NOMO-1 (cell line): ENCODE measurements at regions not wholly inside any gene's neighbourhood (a gene's known extent, or its start where the extent isn't known, plus 50 kb on each side); places are given as distances from the start of the nearest gene placed in this dataset.

Source experiments
- DNase-seq, 2 experiments: peaks; one replicate each; lab custom pipeline; 2025; ENCODE audit not compliant: unreplicated experiment in 2 of 2; lab: John Stamatoyannopoulos, UW

GRCh38 chr4:65139998-65140397 is 530.3 kb downstream of the EPHA5 start:
- DNase-seq, result no peak

DNA sequence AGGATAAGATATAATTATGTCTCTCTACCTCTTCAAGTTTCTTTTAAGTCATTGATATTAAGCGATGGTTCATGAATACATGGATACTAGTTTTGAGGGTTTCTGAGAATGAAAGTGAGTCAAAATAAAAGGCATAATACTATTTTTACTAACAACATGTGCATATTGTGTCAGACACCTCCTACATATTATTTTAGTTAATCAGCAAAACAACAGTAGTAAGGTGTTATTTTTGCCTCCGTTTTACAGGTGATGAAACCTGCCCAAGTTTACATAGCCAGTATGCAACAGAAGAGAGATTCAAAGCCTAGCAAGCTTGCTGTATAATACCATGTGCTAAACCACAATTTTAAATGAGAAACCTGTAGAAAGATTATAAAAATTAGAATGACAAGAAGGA is 544.1 kb downstream of the EPHA5 start:
- DNase-seq, result no peak

- DNase-seq, result no peak
Measured at GRCh38 chr4:65120287-65120686, 550.0 kb downstream of the EPHA5 start.

DNA sequence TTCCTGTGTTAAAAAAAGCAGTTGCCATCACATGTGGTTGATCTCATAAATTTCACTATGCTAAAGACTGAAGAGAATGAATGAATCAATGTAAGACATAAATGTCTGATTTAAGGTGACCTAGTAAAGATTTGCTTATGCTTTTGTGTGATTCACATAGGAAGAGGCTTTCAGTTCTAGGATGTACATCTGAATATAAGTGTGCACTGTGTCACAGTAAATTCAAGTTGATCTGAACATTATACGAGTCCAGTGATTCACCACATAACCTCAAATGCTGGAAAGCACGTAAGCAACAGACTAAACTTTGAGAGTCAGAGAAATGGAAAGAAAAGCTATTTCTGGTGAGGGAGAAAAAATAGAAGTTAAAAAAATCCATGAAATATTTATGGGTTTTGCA is 567.9 kb downstream of the EPHA5 start:
- no peak for DNase-seq

DNA sequence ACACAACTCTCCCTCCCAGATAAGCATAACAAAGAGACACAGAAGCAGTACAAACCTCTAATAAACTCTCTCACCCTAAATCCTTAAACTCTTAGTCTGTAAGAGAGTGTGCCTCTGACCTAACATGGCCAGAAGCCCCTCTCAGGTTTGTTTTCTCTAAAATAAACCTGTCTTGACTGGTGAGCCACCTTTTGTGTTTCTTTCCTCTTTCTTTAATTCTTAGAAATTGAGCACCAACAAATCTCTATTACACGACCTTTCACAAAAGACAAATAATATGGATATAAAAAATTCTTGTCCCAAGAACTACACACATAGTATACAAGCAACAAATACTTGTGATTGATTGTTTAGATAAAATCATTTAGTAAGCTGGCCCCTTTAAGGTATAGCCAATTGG is 573.7 kb downstream of the EPHA5 start:
- DNase-seq, result no peak

DNA sequence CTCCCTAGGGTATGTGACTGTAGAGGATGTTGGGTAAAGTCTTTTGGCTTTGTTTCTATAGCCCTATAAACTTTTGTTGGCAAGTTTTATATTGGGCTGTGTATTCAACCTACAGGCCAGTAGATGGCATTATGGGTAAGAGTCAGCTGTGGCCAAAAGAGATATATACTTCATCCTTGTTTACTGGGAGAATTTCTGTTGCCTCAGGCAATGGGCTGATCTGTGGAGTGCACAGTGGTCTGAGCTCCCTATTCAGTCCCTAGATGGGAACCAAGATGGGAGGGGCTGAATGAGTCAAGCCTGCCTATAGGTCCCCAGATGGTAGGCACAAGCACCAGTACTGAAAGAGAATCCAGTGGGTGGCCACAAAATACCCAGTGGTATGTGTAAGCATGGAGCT is 580.6 kb downstream of the EPHA5 start:
- no peak for DNase-seq

GRCh38 chr4:65083076-65083475 is 587.2 kb downstream of the EPHA5 start:
- DNase-seq, result no peak

- no peak for DNase-seq
Measured at GRCh38 chr4:65071564-65071963, 598.7 kb downstream of the EPHA5 start.

- no peak for DNase-seq
Measured at GRCh38 chr4:65069177-65069576, 601.1 kb downstream of the EPHA5 start.

GRCh38 chr4:65066106-65066505 is 604.2 kb downstream of the EPHA5 start:
- DNase-seq, result no peak

DNA sequence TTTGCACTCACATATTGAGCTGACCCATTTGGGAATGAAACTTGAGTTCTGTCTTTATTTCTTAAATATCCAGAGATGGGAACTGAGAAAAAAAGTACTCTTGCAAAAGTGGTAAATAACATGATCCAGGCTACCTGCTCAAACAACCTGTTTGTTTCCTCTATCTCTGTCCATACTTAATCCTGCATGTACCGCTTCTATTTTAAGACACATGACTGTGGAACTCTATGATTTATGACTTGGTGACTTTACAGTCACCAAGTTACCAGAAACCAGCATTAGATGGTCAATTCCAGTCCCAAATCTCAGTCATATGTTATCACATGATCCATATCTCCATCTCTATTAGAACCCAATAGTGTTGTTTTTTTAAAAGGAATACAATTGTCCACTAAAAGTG is 606.7 kb downstream of the EPHA5 start:
- DNase-seq, result no peak

GRCh38 chr4:65050786-65051185 is 619.5 kb downstream of the EPHA5 start:
- no peak for DNase-seq

- DNase-seq, result no peak
Measured at GRCh38 chr4:65046192-65047133, 623.8 kb downstream of the EPHA5 start.

GRCh38 chr4:65033899-65034298 is 624.6 kb upstream of the TECRL start:
- no peak for DNase-seq

GRCh38 chr4:65028592-65028991 is 619.3 kb upstream of the TECRL start:
- DNase-seq, result no peak

DNA sequence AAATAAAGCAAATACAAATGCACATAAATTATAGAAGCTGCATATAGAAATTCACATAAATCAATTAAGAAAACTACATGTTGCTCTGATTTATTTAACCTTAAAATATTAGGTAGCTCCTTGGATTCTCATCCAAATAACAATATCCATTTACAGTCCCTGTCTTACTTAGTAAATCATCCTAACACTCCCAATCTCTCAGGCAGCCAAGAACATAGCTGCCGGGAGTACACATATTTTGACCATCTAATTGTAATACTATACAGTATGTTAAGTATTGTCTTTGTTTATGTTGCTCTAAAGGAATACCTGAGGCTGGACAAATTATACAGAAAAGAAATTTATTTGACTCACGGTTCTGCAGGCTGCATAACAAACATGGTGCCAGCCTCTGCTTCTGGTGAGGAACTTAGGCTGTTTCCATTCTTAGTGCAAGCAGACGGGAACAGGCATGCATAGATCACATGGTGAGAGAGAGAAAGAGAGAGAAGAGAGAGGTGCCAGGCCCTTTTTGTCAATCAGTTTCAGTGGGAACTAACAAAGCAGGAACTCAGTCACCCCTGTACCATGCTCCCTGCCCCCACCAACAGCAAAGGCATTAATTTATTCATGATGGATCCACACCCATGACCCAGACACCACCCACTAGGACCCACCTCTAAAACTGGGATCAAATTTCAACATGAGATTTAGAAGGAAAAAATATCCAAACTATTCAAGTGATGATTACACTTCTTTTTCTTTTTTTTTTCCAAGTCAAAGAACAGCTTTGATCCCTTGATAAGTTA is 614.8 kb upstream of the TECRL start:
- no peak for DNase-seq

- DNase-seq, result no peak
Measured at GRCh38 chr4:65023081-65023480, 613.8 kb upstream of the TECRL start.

DNA sequence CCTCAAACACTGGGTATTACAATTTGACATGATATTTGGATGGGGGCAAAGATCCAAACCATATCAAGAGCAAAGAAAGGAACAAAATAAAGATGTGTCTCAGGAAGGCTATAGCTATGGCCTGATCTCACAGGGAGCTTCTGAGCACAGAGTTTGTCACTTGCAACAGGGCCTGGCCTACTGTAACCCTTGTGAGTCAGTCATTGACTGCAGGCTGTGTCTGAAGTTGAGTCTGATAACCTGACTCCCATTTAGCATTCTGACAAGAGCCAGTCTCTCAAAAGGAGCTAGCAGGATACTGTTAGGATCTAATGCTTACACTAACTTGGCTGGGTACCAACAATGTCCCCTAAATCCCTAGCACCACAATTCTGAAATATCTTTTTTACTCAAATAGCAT is 612.5 kb upstream of the TECRL start:
- no peak for DNase-seq

DNA sequence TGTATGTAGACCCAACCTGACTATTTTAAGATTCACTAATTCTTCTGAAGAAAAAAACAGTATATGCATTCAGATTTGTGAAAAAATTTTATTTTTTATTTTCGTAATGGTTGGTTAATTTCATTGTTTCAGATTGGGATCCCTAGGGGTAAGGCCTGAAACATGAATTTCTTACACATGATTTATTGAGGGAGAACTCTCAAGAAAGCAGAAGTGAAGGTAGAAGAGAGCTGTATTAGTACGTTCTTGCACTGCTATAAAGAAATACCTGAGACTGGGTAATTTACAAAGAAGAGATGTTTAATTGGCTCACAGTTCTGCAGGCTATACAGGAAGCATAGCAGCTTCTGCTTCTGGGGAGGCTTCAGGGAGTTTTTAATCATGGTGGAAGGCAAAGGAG is 611.9 kb upstream of the TECRL start:
- DNase-seq, result no peak

DNA sequence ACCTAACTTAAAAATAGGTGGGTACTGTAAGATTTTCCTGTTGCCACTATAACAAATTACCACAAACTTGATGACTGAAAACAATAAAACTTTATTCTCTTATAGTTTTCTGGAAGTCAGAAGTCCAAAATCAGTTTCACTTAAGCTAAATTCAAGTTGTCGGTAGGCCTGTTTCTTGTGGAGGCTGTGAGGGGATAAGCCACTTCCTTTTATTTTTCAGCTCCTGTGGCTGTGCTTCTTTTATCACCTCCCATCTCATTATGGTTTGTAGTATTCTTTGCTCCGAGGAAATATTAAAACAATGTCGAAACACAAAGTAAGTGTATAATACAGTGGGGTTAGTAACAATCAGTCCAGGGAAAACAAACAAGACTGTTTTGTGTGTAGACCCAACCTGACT is 610.5 kb upstream of the TECRL start:
- DNase-seq, result no peak

- no peak for DNase-seq
Measured at GRCh38 chr4:65018313-65018712, 609.1 kb upstream of the TECRL start.

DNA sequence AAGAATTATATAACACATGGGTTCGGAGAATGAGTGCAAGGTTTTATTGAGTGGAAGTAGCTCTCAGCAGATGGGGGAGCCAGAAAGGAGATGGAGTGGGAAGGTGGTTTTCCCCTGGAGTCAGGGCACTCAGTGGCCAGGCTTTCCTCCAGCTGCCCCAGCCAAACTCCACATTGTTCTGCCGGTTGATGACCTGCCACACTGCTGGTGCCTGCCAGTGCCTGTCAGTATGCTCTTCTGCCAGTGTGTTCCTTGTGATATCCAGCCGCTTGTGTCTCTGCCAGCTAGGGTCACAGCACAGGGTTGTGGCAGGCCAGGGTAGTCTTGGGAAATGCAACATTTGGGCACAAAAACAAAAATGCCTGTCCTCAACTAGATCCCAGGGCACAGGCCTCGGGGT is 604.8 kb upstream of the TECRL start:
- no peak for DNase-seq
